Stimulated activated CD8-positive, alpha-beta memory T cell treated with anti-CD3 and anti-CD28 coated beads, Interleukin-2, amount 100 ng/mL, for 1 hour (primary cell): ENCODE measurements at regions not wholly inside any gene's neighbourhood (a gene's known extent, or its start where the extent isn't known, plus 50 kb on each side); places are given as distances from the start of the nearest gene placed in this dataset.
"Not testable (repeated sequence)": the region's sequence is repeated elsewhere in the genome, so short reads cannot be mapped to it uniquely, and the experiment has no call there.

Source experiments
- DNase-seq, 2 donors: peaks; one replicate each; pipeline ENCODE4 v3.0.0-alpha.2; 2020; ENCODE audit warnings: low read depth in 2 of 2

DNA sequence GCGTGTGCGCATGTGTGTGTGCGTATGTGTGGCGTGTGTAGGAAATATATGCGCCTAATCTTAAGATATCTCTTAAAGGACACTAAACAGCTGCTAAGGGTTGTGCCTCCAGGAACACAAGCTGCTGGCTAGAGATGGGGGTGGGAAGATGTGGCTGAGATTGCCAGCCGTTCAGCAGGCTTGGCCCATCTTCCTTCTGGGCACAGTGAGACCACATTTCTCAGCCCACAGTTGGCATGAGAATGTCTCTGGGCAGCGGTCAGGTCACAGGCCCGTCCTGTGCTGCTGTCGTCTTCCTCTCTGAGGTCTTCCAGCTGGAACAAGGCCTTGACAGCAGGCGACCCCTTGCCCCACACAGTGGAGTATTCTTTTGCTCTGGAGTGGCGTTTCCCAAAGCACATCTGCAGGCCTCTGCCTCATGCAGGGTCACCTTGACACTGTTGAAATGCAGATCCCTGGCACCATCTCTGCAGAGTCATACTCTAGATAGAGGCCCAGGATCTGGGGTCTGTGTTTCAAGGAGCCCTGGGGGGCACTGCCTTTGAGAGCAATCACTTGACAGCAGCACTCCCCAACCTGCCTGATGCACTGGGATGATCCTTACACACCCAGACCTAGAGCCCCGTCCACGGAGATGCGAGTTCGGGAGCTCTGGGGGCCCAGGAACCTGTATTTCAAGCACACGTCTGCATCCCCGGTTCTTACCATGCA, 335.5 kb upstream of the SFSWAP start:
- DNase-seq, result no peak

DNA sequence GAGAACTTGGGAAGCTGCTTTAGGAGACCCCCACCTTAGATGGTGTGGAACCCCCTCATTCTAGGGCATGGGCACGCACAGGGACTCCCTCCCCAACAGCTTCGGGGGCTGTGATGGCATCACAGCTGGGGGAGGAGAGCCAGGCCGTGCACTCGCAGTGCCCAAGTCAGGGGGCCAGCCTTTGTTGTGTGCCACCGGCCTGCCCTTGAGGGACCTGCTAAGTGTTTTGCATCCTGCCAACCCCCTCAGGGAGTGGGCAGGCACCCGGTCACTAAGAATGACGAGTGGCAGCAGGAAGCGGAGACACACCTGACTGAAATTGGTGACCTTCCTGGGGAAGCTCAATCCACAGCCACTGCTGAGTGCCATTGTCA, 334.9 kb upstream of the SFSWAP start:
- DNase-seq, result no peak

DNA sequence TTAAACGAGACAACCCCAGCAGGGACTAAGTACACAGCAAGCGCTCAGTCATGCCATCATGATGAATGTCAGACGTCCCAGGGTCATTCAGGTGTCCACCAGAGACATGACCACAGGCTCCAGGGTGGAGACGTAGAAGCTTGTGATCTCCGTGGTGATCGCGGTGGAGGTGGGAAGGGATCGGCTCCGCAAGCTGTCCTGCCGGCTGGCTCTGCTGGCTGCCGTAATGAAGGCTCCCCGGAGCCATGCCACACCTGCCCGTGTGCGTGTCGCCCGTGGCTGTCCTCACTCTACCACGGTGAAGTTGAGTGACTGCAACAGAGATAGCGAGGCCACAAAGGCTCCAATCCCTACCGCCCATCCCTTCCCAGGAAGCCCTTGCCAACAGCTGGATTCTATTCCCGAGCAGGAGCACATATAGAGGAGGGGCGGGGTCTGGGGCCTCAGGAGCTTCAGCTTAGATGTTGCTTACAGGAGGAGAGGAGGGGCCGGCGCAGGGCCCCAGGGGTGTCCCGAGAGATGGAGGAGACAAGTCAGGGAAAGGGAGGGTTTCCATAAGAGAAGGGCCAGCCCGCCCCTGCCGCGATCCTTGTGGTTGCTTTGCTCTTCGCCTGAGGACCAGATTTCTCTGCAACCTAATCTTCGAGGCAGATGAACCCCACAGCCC, 332.6 kb upstream of the SFSWAP start:
- no peak for DNase-seq

DNA sequence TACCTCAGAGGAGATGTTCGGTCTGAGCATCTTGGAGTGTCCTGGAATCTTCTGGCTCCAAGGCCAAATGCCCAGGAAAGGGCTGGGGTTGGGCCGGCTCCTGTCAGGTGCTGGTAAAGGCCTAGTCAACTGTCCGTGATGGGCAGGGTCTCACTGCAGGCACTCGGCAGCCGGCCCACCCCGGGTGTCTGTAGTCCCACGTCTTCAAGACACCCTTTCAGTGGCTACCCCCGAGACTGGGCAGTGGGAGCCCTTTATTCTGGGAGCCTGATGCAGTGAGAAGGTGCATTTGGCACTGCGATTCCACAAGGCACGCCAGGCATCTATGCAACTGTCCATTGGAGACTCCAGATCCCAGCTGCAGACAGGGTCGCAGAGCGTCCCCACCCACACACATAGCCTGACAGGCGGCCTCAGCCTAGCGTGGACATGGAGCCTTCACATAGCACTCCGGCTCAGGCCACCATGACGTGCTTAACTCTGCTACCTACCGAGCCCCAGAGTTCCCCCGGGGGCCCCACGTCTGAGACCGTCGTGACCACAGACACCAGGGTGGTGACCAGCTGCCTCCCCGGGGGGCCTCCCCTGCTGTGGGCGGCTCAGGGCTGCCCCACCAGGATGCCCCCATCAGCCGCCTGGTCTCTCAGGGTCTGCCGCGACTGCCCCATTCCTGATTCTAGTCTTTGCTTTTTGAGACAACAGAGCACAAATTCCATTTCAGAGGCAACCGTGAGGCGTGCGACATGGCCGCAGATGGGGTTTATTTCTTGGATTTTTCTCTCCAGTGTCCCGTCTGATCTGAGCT, 331.8 kb upstream of the SFSWAP start:
- no peak for DNase-seq

DNA sequence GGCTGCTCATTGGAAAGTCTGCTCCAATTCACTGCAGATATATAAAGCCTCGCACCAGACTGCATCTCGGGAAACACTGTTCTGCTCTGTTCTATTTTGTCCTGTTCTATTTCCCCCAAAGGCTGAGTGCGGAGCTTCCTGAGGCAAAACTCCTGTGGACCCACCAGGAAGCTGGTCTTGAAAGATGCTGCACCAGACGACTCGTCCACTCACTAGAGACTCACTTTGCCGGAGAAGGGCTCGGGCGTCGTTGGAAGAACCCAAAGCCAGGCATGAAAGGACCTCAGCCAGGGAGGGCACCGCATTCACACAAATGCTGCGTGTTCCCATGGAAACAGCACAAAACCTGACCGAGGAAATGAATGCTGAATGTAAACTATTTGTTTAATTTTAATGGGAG, 331.2 kb upstream of the SFSWAP start:
- DNase-seq, result no peak

DNA sequence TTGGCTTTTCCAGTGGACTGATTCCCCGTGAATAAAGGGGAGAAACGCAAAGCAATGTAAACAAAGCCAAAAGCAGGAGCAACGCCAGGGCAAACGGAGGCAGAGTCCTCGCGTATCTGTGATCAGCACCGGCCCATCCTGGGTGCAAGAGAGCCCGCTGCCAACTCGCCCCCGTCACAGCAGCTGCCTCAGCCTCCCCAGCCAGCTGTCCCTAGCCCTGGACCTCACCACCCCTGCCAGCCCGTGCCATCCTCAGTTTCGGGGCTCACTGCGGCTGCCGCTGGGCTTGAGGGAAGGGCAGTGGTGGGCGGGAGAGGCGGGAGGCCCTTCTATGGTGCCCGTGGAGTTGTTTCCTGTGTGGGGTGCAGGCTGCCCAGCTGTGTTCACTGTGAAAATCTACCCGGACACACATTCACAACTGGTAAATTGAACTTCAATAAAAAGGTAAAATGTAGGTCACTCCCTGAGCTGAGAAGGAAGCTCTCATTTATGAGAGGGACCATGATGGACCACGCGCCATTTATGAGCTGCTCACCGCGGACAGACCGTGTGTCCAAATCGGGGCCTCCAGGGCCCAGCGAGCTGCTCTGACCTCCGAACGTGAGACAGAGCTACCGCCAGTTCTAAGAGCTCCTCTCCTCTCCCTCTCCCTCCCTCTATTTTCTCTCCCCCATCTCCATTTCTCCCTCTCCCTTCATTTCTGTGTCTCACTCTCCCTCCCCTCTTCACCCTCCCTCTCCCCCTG, 330.5 kb upstream of the SFSWAP start:
- DNase-seq, result no peak

DNA sequence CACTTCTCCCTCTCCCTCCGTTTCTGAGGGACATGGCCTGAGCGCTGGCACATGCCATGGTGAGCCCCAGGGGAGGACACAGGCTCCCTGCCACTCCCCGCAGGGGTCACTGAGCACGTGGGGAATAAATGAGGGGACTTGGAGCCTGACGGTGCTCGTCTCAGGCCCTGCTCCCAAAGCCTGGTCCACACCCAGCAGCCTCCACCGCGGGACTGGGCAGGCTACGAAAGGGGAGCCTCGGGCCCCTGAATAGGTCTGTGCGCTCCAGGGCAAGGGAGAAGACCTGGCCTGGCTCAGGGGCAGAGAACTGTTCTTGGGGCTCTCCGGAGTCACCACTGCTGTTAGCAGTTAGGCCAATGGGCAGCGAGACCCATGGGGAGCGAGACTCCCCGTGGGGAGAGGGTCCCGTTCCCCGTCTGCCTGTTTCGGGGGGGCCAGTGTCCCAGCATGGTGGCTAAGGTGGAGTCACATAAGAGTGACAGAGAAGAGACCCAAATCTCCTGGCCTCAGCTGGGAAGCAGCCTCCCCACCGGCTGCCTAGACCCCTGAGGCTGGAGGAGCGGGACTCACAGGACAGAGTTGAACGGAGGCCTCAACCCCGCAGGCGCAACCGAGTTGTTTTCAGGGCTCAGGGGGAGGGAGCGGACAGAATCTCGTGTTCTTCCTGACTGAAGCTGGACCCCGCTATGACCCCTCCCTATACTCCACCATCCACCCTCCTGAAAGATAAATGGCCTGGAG, 329.8 kb upstream of the SFSWAP start:
- DNase-seq, result no peak

DNA sequence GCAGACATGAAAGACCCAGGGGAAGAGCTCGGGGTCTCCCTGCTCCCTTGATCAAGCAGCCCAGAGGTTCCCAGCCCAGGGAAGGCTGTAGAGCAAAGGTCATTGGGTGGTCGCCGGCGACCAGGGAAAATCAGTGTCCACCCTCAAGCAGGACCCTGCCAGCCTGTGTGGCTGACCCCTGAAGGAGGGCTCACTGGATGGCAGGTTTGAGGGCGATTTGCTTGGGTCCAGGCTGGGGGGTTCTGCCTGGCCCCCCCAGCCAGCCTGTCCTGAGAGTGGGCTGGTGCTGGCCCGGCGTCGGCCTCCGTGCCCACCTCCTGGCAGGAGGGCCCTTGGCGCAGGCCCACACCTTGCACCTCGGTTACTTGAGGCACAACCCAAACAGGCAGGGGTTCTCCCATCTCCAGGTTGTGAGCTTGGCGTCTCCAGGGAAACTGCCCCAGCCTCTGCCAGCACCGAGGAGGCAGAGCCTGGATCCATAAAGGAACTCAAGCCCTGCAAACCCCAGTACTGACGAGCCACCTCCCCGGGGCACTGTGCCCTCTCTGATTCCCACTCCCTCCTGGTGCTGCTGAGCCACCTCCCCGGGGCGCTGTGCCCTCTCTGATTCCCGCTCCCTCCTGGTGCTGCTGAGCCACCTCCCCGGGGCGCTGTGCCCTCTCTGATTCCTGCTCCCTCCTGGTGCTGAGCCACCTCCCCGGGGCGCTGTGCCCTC, 329.0 kb upstream of the SFSWAP start:
- no peak for DNase-seq

DNA sequence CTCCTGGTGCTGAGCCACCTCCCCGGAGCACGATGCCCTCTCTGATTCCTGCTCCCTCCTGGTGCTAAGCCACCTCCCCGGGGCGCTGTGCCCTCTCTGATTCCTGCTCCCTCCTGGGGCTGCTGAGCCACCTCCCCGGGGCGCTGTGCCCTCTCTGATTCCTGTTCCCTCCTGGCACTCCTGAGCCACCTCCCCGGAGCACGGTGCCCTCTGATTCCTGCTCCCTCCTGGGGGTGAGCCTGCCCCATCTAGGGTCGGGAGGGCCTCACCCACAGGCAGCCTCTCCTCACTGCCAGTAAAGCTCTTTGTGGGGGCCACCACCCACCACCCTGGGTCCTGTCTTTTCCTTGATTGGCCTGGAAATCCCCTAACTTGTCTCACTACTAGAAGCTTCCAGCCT, 327.6 kb upstream of the SFSWAP start:
- DNase-seq, result no peak

DNA sequence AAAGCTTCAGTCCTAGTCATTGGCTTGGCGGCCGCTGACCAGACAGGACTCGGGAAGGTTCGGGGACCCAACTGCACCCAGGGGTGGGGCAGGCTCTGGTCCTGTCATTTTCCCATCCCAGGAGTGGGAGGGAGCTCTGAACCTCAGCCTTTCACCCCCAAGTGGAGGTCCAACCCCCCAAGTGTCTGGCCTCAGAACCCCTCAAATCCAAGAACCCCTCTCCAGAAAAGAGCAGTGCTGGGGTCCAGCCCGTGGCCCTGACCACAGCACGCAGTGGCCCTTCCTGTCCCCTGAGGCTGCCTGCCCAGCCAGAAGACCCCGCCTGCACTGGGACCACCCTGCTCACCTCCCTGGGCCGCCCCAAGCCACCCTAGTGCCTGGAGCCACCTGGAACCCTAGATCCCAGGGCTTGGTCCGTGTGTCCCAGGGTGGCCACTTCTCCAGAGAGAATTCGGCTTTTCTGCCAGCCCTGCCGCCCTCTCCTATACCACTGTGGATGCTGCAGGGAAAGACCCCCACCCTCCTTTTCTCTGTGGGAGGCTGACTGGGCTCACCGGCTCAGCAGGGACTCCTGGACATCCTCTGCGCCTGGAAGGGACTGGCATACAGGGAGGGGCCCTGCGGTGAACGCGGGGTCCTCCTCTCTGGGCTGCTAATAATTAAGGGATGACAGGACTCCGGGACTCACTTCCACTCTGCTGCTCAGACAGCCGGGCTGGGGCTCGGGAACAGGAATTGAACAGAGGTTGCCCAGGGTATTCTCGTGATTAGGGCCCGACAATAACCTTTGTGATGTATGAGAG, 326.9 kb upstream of the SFSWAP start:
- no peak for DNase-seq

DNA sequence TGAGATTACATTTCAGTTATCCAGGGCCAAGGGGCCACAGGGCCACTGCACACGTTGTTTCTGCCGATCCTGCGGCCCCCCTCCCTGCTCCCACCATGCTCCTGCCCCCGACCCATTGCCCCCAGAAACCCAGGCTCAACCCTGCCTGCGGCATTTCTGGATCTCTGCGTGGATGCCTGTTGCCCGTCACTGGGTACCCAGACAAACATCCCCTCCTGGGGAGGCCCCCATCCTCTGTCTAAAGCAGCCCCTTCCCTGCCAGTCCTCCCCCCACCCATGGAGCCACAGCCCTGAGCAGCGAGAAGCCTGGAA, 326.4 kb upstream of the SFSWAP start:
- DNase-seq, result no peak

DNA sequence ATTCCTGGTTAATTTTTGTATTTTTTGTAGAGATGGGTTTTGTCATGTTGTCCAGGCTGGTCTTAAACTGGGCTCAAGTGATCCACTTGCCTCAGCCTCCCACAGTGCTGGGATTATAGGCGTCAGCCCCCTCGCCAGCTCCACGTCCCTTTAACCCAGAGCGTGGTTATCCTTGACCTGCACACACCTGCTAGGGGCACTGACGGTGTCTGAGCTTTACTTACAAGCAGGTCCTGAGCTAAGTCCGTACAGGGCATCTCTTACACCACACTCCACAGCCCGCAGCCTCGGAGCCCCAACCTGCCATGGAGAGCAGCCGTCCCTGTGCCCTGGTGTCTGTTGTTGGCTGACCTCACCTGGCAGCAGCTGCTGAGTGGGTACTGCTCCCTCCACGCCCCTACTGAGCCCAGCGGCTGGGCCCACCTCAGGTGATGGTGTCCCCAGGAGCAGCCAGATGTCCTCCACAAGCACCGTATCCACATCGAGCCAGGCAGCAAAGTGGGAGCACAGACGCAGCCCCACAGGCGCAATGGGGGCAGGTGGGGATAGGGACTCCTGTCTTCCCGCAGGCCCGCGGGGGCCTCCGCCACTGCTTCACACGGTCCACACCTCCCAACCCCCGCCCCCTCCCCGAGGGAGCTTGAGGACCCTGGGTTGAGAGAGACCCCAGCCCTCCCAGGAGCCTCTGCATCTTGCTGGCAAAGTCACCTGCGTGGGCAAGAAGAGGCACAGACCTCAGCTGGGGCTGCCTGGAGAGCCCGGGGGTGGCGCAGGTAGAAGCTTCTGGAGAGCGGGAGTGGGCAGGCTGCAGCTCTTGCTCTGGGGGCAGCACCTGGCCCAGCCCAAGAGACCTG, 325.4 kb upstream of the SFSWAP start:
- DNase-seq, result no peak

DNA sequence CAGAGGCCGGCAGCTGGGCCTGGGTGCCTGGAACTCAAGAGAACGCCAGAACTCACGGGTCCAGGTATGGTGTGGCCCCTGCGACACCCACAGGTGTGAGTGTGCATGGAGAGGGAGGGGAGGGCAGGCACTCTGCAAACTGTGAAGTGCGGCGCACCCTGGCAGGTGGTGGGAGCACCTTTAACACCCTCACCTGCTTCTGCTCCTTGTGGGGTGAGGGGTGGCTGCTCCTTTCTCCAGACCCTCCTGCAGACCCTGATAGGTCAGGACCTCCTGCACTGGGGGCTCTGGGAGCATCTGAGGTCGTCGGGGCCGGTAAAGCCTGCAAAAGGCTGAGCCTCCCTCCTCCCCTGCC, 324.7 kb upstream of the SFSWAP start:
- DNase-seq, result no peak

DNA sequence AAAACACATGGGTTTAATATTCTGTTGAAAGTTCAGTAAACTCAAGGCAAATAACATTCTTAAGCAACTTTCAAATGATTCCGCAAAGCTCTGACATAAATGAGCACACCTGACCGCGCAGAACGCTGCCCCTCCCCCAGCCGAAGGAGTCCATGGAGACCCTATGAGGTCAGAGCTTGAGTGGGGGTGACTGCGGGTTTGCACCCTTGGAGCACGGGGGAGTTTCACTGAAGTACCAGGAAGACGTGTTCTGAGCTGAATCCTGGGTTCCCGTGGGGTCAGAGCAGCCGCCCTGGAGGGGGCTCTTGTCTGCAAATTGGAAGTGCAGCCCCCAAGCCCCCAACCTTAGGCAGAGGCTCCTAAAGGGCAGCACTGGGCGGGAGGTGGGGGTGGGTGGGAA, 324.1 kb upstream of the SFSWAP start:
- no peak for DNase-seq

DNA sequence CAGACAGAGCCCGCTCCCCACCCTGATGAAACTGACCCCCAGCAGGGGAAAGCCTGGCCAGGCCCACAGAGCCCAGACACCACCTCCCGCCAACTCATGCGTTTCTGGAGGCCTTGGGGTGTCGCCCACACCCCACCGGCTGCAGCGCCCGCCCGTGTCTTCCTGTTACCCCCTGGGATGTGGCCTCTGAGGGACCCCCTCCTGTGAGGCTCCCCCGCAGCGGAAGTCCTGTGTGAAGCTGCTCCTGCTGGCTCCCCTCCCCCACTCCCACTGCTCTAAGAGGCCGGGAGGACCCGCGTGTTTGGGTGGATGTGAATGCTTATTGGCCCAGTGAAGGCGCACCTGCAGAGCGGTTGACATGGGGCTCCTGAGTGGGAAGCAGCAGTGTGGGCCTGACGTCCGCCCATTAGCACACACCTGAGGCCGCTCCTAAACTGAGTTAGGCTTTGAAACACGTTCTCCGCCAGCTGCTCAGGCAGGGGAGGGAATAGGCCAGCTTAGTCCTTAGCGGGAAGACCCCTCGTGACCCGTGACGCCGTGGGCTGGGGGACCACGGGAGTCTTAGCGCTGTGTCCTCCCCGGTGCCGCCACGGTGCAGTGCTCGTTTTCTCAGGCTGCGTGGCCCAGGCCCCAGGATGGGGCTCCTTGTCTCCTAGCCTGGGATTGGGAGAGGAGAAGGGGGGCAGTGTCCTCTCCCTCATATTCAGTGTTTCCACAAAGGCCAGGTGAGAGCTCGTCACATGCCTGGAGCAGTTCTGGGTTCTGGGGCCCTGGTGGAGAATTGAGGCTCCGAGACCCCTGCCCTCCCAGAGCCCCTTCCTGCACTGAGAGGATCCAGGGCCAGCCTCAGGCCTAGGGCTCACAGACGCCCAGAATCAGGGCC, 323.4 kb upstream of the SFSWAP start:
- no peak for DNase-seq

DNA sequence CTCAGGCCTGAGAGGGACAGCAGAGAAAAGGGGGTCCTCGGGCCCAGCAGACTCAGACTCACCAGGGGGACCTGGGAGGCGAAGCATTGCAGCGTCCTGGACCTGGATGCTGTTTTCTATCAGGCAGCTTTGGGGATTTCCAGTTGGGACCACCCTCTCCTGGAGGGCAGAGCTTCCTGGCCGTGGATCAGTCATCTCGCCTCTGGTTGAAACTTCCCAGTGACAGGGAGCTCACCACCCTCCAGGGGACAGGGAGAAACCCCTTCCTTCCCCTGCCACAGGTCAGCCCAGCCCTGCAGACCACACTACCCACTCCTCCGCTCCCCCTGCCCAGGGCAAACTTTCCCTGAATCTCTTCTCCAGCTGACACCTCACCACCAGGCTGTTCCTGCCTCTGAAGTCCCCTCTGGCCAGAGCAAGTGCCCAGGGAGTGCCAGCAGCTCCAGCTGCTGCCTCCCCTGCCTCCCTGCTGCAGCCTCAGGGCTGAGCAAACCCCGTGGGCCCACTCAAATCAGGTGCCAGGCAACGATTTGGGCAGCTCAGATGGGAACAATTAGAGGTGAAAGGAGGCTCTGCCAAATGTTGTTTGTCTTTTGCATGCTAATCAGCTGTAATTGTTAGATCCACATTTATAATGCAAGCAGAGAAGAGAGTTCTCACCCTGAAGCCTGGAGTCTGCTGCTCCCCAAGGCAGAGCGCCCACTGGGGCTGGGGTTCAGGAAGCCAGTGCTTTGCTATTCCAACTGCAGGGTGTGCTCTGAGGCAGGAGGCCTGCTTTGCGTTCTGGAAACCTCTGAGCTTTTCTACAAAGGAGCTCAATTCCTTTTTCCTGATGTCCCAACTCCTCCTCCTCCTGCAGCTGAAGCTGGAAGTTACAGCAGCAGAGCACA, 322.5 kb upstream of the SFSWAP start:
- DNase-seq, result not testable (repeated sequence)
